K562 (cell line): ENCODE measurements at regions not wholly inside any gene's neighbourhood (a gene's known extent, or its start where the extent isn't known, plus 50 kb on each side); places are given as distances from the start of the nearest gene placed in this dataset.

Experiments
- ATAC-seq: fragments of 200-7000 bp; cut with Tn5 transposase; 3 replicates; pipeline ENCODE4 v1.9.1; 2020; ENCODE audit warnings: moderate library complexity
- BruUV-seq: library from RNA; stranded (reverse); fragments of 400-500 nt; replicated peaks from 2 replicates; lab custom pipeline; 2021; lab: Mats Ljungman, UMichigan
- CTCF ChIA-PET: fragments of 300-600 bp; formaldehyde crosslinking; extraction: SDS; loops from one replicate; lab custom pipeline; 2021; ENCODE audit warnings: low intra/inter-chr PET ratio; lab: Yijun Ruan, JAX
- POLR2A ChIA-PET: fragments of 300-600, 350-650 bp; sonication (Branson Sonifier 250); formaldehyde crosslinking; extraction: SDS; loops from one replicate; lab custom pipeline; 2021; ENCODE audit warnings: antibody characterized with exemption, inconsistent platforms; lab: Yijun Ruan, JAX
- DNase-seq, 4 experiments: peaks; one replicate each; pipeline versions ENCODE4 v3.0.0 to v3.0.0-alpha.2; 2011 to 2018; ENCODE audit warnings: low spot score in 3 of 4, mixed read lengths in 3 of 4; ENCODE audit errors: extremely low read depth in 1 of 4
- FAIRE-seq: peaks from 2 replicates; lab custom pipeline; 2011; peaks lifted over from hg19 to GRCh38; lab: Jason Lieb, UNC
- H2AFZ ChIP-seq: 2 replicates; pipeline ENCODE4 v1.6.0; 2011; ENCODE audit warnings: low read depth, low read length, control low read depth, inconsistent platforms
- H3K27ac ChIP-seq: fragments of 200-600 bp; 3 replicates; pipeline ENCODE4 v1.8.0; 2011; ENCODE audit warnings: low read depth, mild to moderate bottlenecking, control low read depth, inconsistent platforms, low read length, moderate library complexity, mixed read lengths; ENCODE audit errors: extremely low read depth
- H3K27me3 ChIP-seq, 2 experiments: fragments of 300-600 bp in 1 of 2; 2 replicates in 1 of 2; 3 replicates in 1 of 2; pipeline versions ENCODE4 v1.6.0 to v1.8.0; 2011; ENCODE audit warnings: inconsistent platforms in 2 of 2, low read length in 2 of 2, mild to moderate bottlenecking in 1 of 2, mixed read lengths in 1 of 2, moderate library complexity in 1 of 2; ENCODE audit not compliant: control insufficient read depth in 2 of 2, insufficient read depth in 2 of 2
- H3K36me3 ChIP-seq: fragments of 300-600 bp; 3 replicates; pipeline ENCODE4 v1.8.0; 2011; ENCODE audit warnings: mild to moderate bottlenecking, low read length, inconsistent platforms; ENCODE audit not compliant: control insufficient read depth, insufficient read depth
- H3K4me1 ChIP-seq, 2 experiments: fragments of 200-600 bp in 1 of 2; replicated peaks in 1 of 2; 2 replicates in 1 of 2; 3 replicates in 1 of 2; pipeline versions ENCODE4 v1.5.1 to v1.8.0; 2011; ENCODE audit warnings: inconsistent platforms in 2 of 2, low read length in 2 of 2, mild to moderate bottlenecking in 1 of 2, mixed read lengths in 1 of 2, moderate library complexity in 1 of 2; ENCODE audit not compliant: control insufficient read depth in 2 of 2, insufficient read depth in 2 of 2
- H3K4me2 ChIP-seq: 2 replicates; pipeline ENCODE4 v1.6.1; 2011; ENCODE audit warnings: low read length, control low read depth, inconsistent platforms, mixed read lengths; ENCODE audit not compliant: insufficient read depth
- H3K4me3 ChIP-seq: fragments of 200-600 bp; sonication (generic), shearing (Covaris generic); 2 replicates; pipeline ENCODE4 v1.5.1; 2016; ENCODE audit warnings: control low read depth, inconsistent platforms
- H3K79me2 ChIP-seq: fragments of 200-600 bp; 3 replicates; pipeline ENCODE4 v1.8.0; 2011; ENCODE audit warnings: low read length, inconsistent platforms; ENCODE audit not compliant: control insufficient read depth, insufficient read depth
- H3K9ac ChIP-seq, 2 experiments: 2 replicates each; pipeline versions ENCODE4 v1.6.0 to v1.6.1; 2011; ENCODE audit warnings: low read depth in 2 of 2, low read length in 2 of 2, control low read depth in 1 of 2, inconsistent platforms in 1 of 2, mild to moderate bottlenecking in 1 of 2, mixed read lengths in 1 of 2; ENCODE audit not compliant: insufficient read depth in 1 of 2
- H3K9me1 ChIP-seq: one replicate; pipeline ENCODE4 v1.6.0; 2011; ENCODE audit warnings: inconsistent platforms, mild to moderate bottlenecking, low read length, moderate library complexity; ENCODE audit not compliant: control insufficient read depth, insufficient read depth
- H3K9me3 ChIP-seq: replicated peaks from 2 replicates; pipeline ENCODE4 v1.5.1; 2011; ENCODE audit warnings: low read depth, low read length, inconsistent platforms; ENCODE audit not compliant: control insufficient read depth, insufficient read depth
- H4K20me1 ChIP-seq: replicated peaks from 2 replicates; pipeline ENCODE4 v1.6.1; 2011; ENCODE audit warnings: low read length, inconsistent platforms, mixed read lengths; ENCODE audit not compliant: control insufficient read depth, insufficient read depth
- DIDO1 ChIP-seq: fragments of 450-650 bp; IDR thresholded peaks from 2 replicates; pipeline ENCODE4 v1.6.1; 2016; ENCODE audit warnings: low read depth, missing biosample characterization, missing genetic modification characterization
- HMG20B ChIP-seq: fragments of 250-450 bp; sonication (Bioruptor Pico); IDR thresholded peaks from 2 replicates; pipeline ENCODE4 v1.5.0; 2021; ENCODE audit warnings: mild to moderate bottlenecking
- HNRNPK ChIP-seq: fragments of 200-400 bp; formaldehyde crosslinking; IDR thresholded peaks from one replicate; pipeline ENCODE4 v1.6.1; 2018; ENCODE audit warnings: mild to moderate bottlenecking, low read depth, low read length; ENCODE audit not compliant: poor library complexity, severe bottlenecking
- PTTG1 ChIP-seq: fragments of 450-650 bp; IDR thresholded peaks from 2 replicates; pipeline ENCODE4 v1.6.1; 2016; ENCODE audit warnings: low read depth, mild to moderate bottlenecking, missing genetic modification characterization, missing compliant biosample characterization
- SREBF1 ChIP-seq: fragments of 150-350 bp; IDR thresholded peaks from 2 replicates; pipeline ENCODE4 v1.6.1; 2014; ENCODE audit warnings: antibody characterized with exemption, low read depth, low read length, borderline replicate concordance
- SRSF7 ChIP-seq: fragments of 200-400 bp; formaldehyde crosslinking; optimal IDR thresholded peaks from 2 replicates; pipeline ENCODE3; 2017; ENCODE audit warnings: mild to moderate bottlenecking, low read depth, low read length
- ZNF384 ChIP-seq: IDR thresholded peaks from 2 replicates; pipeline ENCODE4 v1.6.1; 2012; ENCODE audit warnings: low read depth, low read length, improper control_type of control experiment
- WGBS: fragments of 100-300 bp; shearing (Covaris generic); methylation state at CpG from one replicate; pipeline ENCODE4 v1.1.6; 2016; ENCODE audit warnings: low coverage, mixed read lengths; ENCODE audit not compliant: insufficient coverage; ENCODE audit errors: missing lambda C conversion rate; 5-methylcytosine and 5-hydroxymethylcytosine counted together
- in situ Hi-C: fragments of 300-500 bp; cut with MboI; formaldehyde crosslinking; loops from 4 replicates; pipeline ENCODE4 v1.15.0; 2018; ENCODE audit warnings: inconsistent platforms, mixed read lengths
- intact Hi-C: fragments of 100-400 bp; cut with micrococcal nuclease; formaldehyde crosslinking; loops from 2 replicates; pipeline ENCODE4 v1.14.2; 2022
- TF ChIP-seq, protein P1 (sequence below): fragments of 450-650 bp; formaldehyde crosslinking; conservative IDR thresholded peaks from 2 replicates; pipeline ENCODE4 v1.4.0; 2022; ENCODE audit warnings: mild to moderate bottlenecking, missing genetic modification characterization
- TF ChIP-seq, protein P2 (sequence below): IDR thresholded peaks from 3 replicates; pipeline ENCODE4 v1.6.1; 2011; ENCODE audit warnings: borderline replicate concordance, mild to moderate bottlenecking, moderate library complexity; ENCODE audit not compliant: insufficient read length; ENCODE audit errors: extremely low read depth
- TF ChIP-seq, protein P3 (sequence below): fragments of 250-450 bp; sonication (Bioruptor Pico); IDR thresholded peaks from 2 replicates; pipeline ENCODE4 v1.5.0; 2021; ENCODE audit warnings: mild to moderate bottlenecking, borderline replicate concordance

DNA sequence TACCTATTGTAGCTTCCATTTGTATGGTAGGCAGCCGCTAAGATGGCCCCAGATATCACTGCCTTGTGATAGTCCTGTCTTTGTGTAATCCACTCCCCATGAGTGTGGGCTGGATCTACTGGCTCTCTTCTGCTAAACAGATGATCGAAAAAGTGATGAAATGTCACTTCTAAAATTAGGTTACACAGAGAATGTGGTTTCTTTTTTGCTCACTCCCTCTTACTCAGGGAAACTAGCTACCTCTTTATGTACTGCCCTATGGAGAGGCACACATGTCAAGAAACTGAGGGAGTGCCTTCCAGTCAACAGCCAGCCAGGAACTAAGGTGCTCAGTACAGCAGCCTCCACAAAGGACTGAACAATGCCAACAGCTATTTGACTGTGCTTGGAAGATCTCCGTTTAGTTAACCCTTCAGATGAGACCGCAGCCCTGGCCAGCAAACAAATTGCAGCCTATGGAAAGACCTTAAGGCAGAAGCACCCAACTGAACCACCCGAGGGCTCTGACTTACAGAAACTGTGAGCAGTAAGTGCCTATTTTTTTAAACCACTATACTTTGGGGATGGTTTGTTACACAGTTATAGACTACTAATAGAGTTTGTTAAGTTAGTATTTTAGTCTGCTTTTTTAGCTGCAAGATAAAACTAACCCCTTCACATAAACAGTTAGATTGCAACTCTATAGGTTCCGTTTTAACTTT is 113.2 kb upstream of the MAF start (continued):
- TF ChIP-seq, protein P1, sequence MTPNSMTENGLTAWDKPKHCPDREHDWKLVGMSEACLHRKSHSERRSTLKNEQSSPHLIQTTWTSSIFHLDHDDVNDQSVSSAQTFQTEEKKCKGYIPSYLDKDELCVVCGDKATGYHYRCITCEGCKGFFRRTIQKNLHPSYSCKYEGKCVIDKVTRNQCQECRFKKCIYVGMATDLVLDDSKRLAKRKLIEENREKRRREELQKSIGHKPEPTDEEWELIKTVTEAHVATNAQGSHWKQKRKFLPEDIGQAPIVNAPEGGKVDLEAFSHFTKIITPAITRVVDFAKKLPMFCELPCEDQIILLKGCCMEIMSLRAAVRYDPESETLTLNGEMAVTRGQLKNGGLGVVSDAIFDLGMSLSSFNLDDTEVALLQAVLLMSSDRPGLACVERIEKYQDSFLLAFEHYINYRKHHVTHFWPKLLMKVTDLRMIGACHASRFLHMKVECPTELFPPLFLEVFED (CRISPR knock-in tag), result no peak
- TF ChIP-seq PTTG1 (tag), result no peak
- no peak for TF ChIP-seq ZNF384
- TF ChIP-seq HNRNPK, result no peak
- TF ChIP-seq DIDO1 (tag), result no peak

DNA sequence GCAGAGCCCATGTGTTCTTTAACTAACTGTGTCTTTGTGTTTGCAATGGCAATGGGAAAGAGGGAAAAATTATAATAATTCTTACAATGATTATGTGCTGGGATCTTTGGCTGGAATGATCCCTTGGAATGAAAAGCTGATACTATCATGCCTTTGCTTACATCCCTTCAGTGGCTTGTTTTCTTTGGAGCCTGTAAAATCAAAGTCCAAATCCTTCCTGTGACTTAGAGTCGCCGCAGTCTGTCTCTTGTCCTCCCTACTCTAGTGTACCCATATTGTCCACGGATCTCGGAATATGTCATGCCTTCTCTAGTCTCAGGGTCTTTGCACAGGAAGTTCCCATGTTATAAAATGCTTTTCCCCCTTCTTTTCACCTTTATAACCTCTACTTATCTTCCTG is 111.7 kb upstream of the MAF start:
- DNase-seq, result no peak
- no peaks in the 10 kb centered on the region for H3K36me3 ChIP-seq
- CTCF ChIA-PET, result no interaction called here
- no TSS peak for BruUV-seq
- FAIRE-seq, result no peak
- H3K27me3 ChIP-seq, result no peaks in the 10 kb centered on the region; a peak in 2 of 5 replicates
- TF ChIP-seq SRSF7 (no peak), HMG20B (no peak), SREBF1 (no peak)
- TF ChIP-seq, protein P2, sequence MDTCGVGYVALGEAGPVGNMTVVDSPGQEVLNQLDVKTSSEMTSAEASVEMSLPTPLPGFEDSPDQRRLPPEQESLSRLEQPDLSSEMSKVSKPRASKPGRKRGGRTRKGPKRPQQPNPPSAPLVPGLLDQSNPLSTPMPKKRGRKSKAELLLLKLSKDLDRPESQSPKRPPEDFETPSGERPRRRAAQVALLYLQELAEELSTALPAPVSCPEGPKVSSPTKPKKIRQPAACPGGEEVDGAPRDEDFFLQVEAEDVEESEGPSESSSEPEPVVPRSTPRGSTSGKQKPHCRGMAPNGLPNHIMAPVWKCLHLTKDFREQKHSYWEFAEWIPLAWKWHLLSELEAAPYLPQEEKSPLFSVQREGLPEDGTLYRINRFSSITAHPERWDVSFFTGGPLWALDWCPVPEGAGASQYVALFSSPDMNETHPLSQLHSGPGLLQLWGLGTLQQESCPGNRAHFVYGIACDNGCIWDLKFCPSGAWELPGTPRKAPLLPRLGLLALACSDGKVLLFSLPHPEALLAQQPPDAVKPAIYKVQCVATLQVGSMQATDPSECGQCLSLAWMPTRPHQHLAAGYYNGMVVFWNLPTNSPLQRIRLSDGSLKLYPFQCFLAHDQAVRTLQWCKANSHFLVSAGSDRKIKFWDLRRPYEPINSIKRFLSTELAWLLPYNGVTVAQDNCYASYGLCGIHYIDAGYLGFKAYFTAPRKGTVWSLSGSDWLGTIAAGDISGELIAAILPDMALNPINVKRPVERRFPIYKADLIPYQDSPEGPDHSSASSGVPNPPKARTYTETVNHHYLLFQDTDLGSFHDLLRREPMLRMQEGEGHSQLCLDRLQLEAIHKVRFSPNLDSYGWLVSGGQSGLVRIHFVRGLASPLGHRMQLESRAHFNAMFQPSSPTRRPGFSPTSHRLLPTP, result no peak
- TF ChIP-seq, protein P3, sequence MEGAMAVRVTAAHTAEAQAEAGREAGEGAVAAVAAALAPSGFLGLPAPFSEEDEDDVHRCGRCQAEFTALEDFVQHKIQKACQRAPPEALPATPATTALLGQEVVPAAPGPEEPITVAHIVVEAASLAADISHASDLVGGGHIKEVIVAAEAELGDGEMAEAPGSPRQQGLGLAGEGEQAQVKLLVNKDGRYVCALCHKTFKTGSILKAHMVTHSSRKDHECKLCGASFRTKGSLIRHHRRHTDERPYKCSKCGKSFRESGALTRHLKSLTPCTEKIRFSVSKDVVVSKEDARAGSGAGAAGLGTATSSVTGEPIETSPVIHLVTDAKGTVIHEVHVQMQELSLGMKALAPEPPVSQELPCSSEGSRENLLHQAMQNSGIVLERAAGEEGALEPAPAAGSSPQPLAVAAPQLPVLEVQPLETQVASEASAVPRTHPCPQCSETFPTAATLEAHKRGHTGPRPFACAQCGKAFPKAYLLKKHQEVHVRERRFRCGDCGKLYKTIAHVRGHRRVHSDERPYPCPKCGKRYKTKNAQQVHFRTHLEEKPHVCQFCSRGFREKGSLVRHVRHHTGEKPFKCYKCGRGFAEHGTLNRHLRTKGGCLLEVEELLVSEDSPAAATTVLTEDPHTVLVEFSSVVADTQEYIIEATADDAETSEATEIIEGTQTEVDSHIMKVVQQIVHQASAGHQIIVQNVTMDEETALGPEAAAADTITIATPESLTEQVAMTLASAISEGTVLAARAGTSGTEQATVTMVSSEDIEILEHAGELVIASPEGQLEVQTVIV (CRISPR knock-in tag), result no peak
- TF ChIP-seq, all 486 proteins: peak for 0
- H2AFZ ChIP-seq, result no peak overlapping the region
- in situ Hi-C loops (no loop called here), intact Hi-C loops (no loop called here)
- no peak overlapping the region for H3K27ac ChIP-seq
- no peaks in the 10 kb centered on the region for H4K20me1 ChIP-seq
- H3K4me3 ChIP-seq, result no peak overlapping the region
- POLR2A ChIA-PET, result no interaction called here
- no peak overlapping the region for H3K9ac ChIP-seq
- 18% methylated on average over 4 of the region's 4 CpGs for WGBS
- H3K79me2 ChIP-seq, result no peaks in the 10 kb centered on the region
- no peaks in the 10 kb centered on the region for H3K9me1 ChIP-seq
- no peak for ATAC-seq
- H3K9me3 ChIP-seq, result no peaks in the 10 kb centered on the region; the same call in 1 of the 2 replicates
- no peak overlapping the region for H3K4me2 ChIP-seq
- no peaks in the 10 kb centered on the region; a peak in 1 of 5 replicates for H3K4me1 ChIP-seq
